Neural progenitor cell (in vitro differentiated cells): ENCODE measurements at regions not wholly inside any gene's neighbourhood (a gene's known extent, or its start where the extent isn't known, plus 50 kb on each side); places are given as distances from the start of the nearest gene placed in this dataset.

Experiments
- CTCF ChIP-seq: fragments of 200-600 bp; sonication (generic); IDR thresholded peaks from 2 replicates; pipeline ENCODE4 v1.5.1; 2017; ENCODE audit warnings: antibody characterized with exemption, mild to moderate bottlenecking
- EZH2 ChIP-seq: fragments of 200-600 bp; sonication (generic); IDR thresholded peaks from 2 replicates; pipeline ENCODE4 v1.6.1; 2017; ENCODE audit warnings: antibody characterized with exemption, mild to moderate bottlenecking, moderate library complexity

GRCh38 chr22:48953103-48953720 is 874.5 kb downstream of the BRD1 start:
- no peak for TF ChIP-seq CTCF
- no peak for TF ChIP-seq EZH2
